Activated CD4-positive, alpha-beta T cell treated with anti-CD3 and anti-CD28 coated beads, Interleukin-2, amount 10 ng/mL, durations not matched to agents 24 days and 14 days (primary cell): ENCODE measurements at regions not wholly inside any gene's neighbourhood (a gene's known extent, or its start where the extent isn't known, plus 50 kb on each side); places are given as distances from the start of the nearest gene placed in this dataset.

ENCODE experiments used
- DNase-seq: peaks from one replicate; pipeline ENCODE4 v3.0.0; 2022
- H3K27ac Mint-ChIP-seq: one replicate; pipeline ENCODE4 v1.8.0; 2022; ENCODE audit warnings: mild to moderate bottlenecking, mixed read lengths
- H3K27me3 Mint-ChIP-seq: one replicate; pipeline ENCODE4 v1.8.0; 2022; ENCODE audit warnings: mixed read lengths
- H3K36me3 Mint-ChIP-seq: one replicate; pipeline ENCODE4 v1.8.0; 2022; ENCODE audit warnings: low read depth, mild to moderate bottlenecking, mixed read lengths
- H3K4me1 Mint-ChIP-seq: one replicate; pipeline ENCODE4 v1.8.0; 2021; ENCODE audit warnings: mixed read lengths
- H3K4me3 Mint-ChIP-seq: one replicate; pipeline ENCODE4 v1.8.0; 2022; ENCODE audit warnings: mild to moderate bottlenecking, moderate library complexity, mixed read lengths
- H3K9me3 Mint-ChIP-seq: one replicate; pipeline ENCODE4 v1.8.0; 2021; ENCODE audit warnings: mixed read lengths
- intact Hi-C: fragments of 100-400 bp; cut with micrococcal nuclease; formaldehyde crosslinking; loops from one replicate; pipeline ENCODE4 v1.15.1; 2023

- no peaks in the 10 kb centered on the region for H3K4me1 Mint-ChIP-seq
- H3K27ac Mint-ChIP-seq, result no peak overlapping the region
- H3K27me3 Mint-ChIP-seq, result no peaks in the 10 kb centered on the region
- no peak overlapping the region for H3K4me3 Mint-ChIP-seq
- intact Hi-C loops, result no loop called here
- no peak for DNase-seq
- H3K36me3 Mint-ChIP-seq, result no peaks in the 10 kb centered on the region
- H3K9me3 Mint-ChIP-seq, result no peaks in the 10 kb centered on the region
Measured at GRCh38 chr4:130432289-130432688, 1336.3 kb downstream of the C4orf33 start.

GRCh38 chr4:130449741-130450140, 1353.8 kb downstream of the C4orf33 start:
- Mint-ChIP-seq H3K36me3 (no peaks in the 10 kb centered on the region), H3K9me3 (no peaks in the 10 kb centered on the region), H3K27ac (no peak overlapping the region), H3K4me3 (no peak overlapping the region), H3K4me1 (no peaks in the 10 kb centered on the region), H3K27me3 (no peaks in the 10 kb centered on the region)
- no peak for DNase-seq
- intact Hi-C loops, result no loop called here

GRCh38 chr4:130468340-130468739, 1372.4 kb downstream of the C4orf33 start:
- no peak for DNase-seq
- no peak overlapping the region for H3K4me3 Mint-ChIP-seq
- no peaks in the 10 kb centered on the region for H3K27me3 Mint-ChIP-seq
- peaks cover 3% of the 10 kb centered on the region for H3K9me3 Mint-ChIP-seq
- H3K27ac Mint-ChIP-seq, result no peak overlapping the region
- H3K4me1 Mint-ChIP-seq, result no peaks in the 10 kb centered on the region
- intact Hi-C loops, result no loop called here
- H3K36me3 Mint-ChIP-seq, result no peaks in the 10 kb centered on the region

- no peak for DNase-seq
- Mint-ChIP-seq H3K27me3 (no peaks in the 10 kb centered on the region), H3K4me3 (no peak overlapping the region), H3K9me3 (no peaks in the 10 kb centered on the region), H3K27ac (no peak overlapping the region), H3K4me1 (no peaks in the 10 kb centered on the region), H3K36me3 (no peaks in the 10 kb centered on the region)
- intact Hi-C loops, result no loop called here
Measured at GRCh38 chr4:130478406-130478805, 1382.5 kb downstream of the C4orf33 start.

GRCh38 chr4:130479020-130479419, 1383.1 kb downstream of the C4orf33 start:
- DNase-seq, result no peak
- intact Hi-C loops, result no loop called here
- Mint-ChIP-seq H3K4me1 (no peaks in the 10 kb centered on the region), H3K36me3 (no peaks in the 10 kb centered on the region), H3K9me3 (no peaks in the 10 kb centered on the region), H3K4me3 (no peak overlapping the region), H3K27ac (no peak overlapping the region), H3K27me3 (no peaks in the 10 kb centered on the region)

GRCh38 chr4:130479674-130480073, 1383.7 kb downstream of the C4orf33 start:
- intact Hi-C loops, result no loop called here
- DNase-seq, result no peak
- no peaks in the 10 kb centered on the region for H3K36me3 Mint-ChIP-seq
- H3K9me3 Mint-ChIP-seq, result no peaks in the 10 kb centered on the region
- no peaks in the 10 kb centered on the region for H3K4me1 Mint-ChIP-seq
- no peak overlapping the region for H3K27ac Mint-ChIP-seq
- H3K27me3 Mint-ChIP-seq, result no peaks in the 10 kb centered on the region
- no peak overlapping the region for H3K4me3 Mint-ChIP-seq

GRCh38 chr4:130484826-130485225, 1388.9 kb downstream of the C4orf33 start:
- Mint-ChIP-seq H3K27me3 (no peaks in the 10 kb centered on the region), H3K27ac (no peak overlapping the region), H3K9me3 (no peaks in the 10 kb centered on the region), H3K4me3 (no peak overlapping the region), H3K4me1 (no peaks in the 10 kb centered on the region), H3K36me3 (no peaks in the 10 kb centered on the region)
- intact Hi-C loops, result no loop called here
- no peak for DNase-seq

GRCh38 chr4:130485371-130485770, 1389.4 kb downstream of the C4orf33 start:
- Mint-ChIP-seq H3K9me3 (no peaks in the 10 kb centered on the region), H3K4me1 (no peaks in the 10 kb centered on the region), H3K36me3 (no peaks in the 10 kb centered on the region), H3K4me3 (no peak overlapping the region), H3K27me3 (no peaks in the 10 kb centered on the region), H3K27ac (no peak overlapping the region)
- intact Hi-C loops, result no loop called here
- DNase-seq, result no peak

GRCh38 chr4:130486186-130486585, 1390.2 kb downstream of the C4orf33 start:
- H3K9me3 Mint-ChIP-seq, result no peaks in the 10 kb centered on the region
- no peaks in the 10 kb centered on the region for H3K4me1 Mint-ChIP-seq
- DNase-seq, result no peak
- H3K4me3 Mint-ChIP-seq, result no peak overlapping the region
- intact Hi-C loops, result no loop called here
- H3K27ac Mint-ChIP-seq, result no peak overlapping the region
- no peaks in the 10 kb centered on the region for H3K36me3 Mint-ChIP-seq
- no peaks in the 10 kb centered on the region for H3K27me3 Mint-ChIP-seq

- no peak overlapping the region for H3K27ac Mint-ChIP-seq
- no peak for DNase-seq
- intact Hi-C loops, result no loop called here
- H3K4me3 Mint-ChIP-seq, result no peak overlapping the region
- no peaks in the 10 kb centered on the region for H3K36me3 Mint-ChIP-seq
- no peaks in the 10 kb centered on the region for H3K9me3 Mint-ChIP-seq
- no peaks in the 10 kb centered on the region for H3K4me1 Mint-ChIP-seq
- no peaks in the 10 kb centered on the region for H3K27me3 Mint-ChIP-seq
Measured at GRCh38 chr4:130486841-130487240, 1390.9 kb downstream of the C4orf33 start.

- Mint-ChIP-seq H3K36me3 (no peaks in the 10 kb centered on the region), H3K4me3 (no peak overlapping the region), H3K9me3 (no peaks in the 10 kb centered on the region), H3K4me1 (no peaks in the 10 kb centered on the region), H3K27ac (no peak overlapping the region), H3K27me3 (no peaks in the 10 kb centered on the region)
- no peak for DNase-seq
- intact Hi-C loops, result no loop called here
Measured at GRCh38 chr4:130510661-130511060, 1414.7 kb downstream of the C4orf33 start.

GRCh38 chr4:130511776-130512175, 1415.8 kb downstream of the C4orf33 start:
- DNase-seq, result no peak
- intact Hi-C loops, result no loop called here
- Mint-ChIP-seq H3K9me3 (no peaks in the 10 kb centered on the region), H3K4me1 (no peaks in the 10 kb centered on the region), H3K27ac (no peak overlapping the region), H3K36me3 (no peaks in the 10 kb centered on the region), H3K27me3 (no peaks in the 10 kb centered on the region), H3K4me3 (no peak overlapping the region)

GRCh38 chr4:130524057-130524456, 1428.1 kb downstream of the C4orf33 start:
- Mint-ChIP-seq H3K9me3 (peaks cover 3% of the 10 kb centered on the region), H3K4me1 (no peaks in the 10 kb centered on the region), H3K27ac (no peak overlapping the region), H3K4me3 (no peak overlapping the region), H3K36me3 (no peaks in the 10 kb centered on the region), H3K27me3 (no peaks in the 10 kb centered on the region)
- no peak for DNase-seq
- intact Hi-C loops, result no loop called here

- Mint-ChIP-seq H3K4me3 (no peak overlapping the region), H3K4me1 (no peaks in the 10 kb centered on the region), H3K36me3 (no peaks in the 10 kb centered on the region), H3K9me3 (no peaks in the 10 kb centered on the region), H3K27me3 (no peaks in the 10 kb centered on the region), H3K27ac (no peak overlapping the region)
- intact Hi-C loops, result no loop called here
- no peak for DNase-seq
Measured at GRCh38 chr4:130530505-130530904, 1434.6 kb downstream of the C4orf33 start.

- no peaks in the 10 kb centered on the region for H3K4me1 Mint-ChIP-seq
- no peak overlapping the region for H3K4me3 Mint-ChIP-seq
- no peak for DNase-seq
- no peaks in the 10 kb centered on the region for H3K9me3 Mint-ChIP-seq
- H3K27me3 Mint-ChIP-seq, result no peaks in the 10 kb centered on the region
- no peak overlapping the region for H3K27ac Mint-ChIP-seq
- H3K36me3 Mint-ChIP-seq, result no peaks in the 10 kb centered on the region
- intact Hi-C loops, result no loop called here
Measured at GRCh38 chr4:130534651-130535050, 1438.7 kb downstream of the C4orf33 start.
